IPS DF 6.9 (cell line): ENCODE measurements at regions not wholly inside any gene's neighbourhood (a gene's known extent, or its start where the extent isn't known, plus 50 kb on each side); places are given as distances from the start of the nearest gene placed in this dataset.

ENCODE experiments used
- DNase-seq: peaks from one replicate; pipeline ENCODE4 v3.0.0-alpha.2; 2013; ENCODE audit warnings: low read depth, low spot score
- H3K27ac ChIP-seq: one replicate; pipeline ENCODE4 v1.5.1; 2013; ENCODE audit warnings: low read length, control low read depth
- H3K27me3 ChIP-seq: 2 replicates; pipeline ENCODE4 v1.6.1; 2013; ENCODE audit warnings: mild to moderate bottlenecking, low read length; ENCODE audit not compliant: control insufficient read depth, insufficient read depth
- H3K36me3 ChIP-seq: 2 replicates; pipeline ENCODE4 v1.6.1; 2013; ENCODE audit warnings: low read length; ENCODE audit not compliant: control insufficient read depth, insufficient read depth
- H3K4me1 ChIP-seq: 2 replicates; pipeline ENCODE4 v1.6.1; 2013; ENCODE audit warnings: low read length; ENCODE audit not compliant: control insufficient read depth, insufficient read depth
- H3K4me3 ChIP-seq: 2 replicates; pipeline ENCODE4 v1.5.1; 2013; ENCODE audit warnings: mild to moderate bottlenecking, low read length
- H3K9me3 ChIP-seq: 2 replicates; pipeline ENCODE4 v1.6.1; 2013; ENCODE audit warnings: low read length, inconsistent platforms; ENCODE audit not compliant: control insufficient read depth, insufficient read depth
- WGBS: extraction: QIAGEN DNeasy Blood & Tissue Kit; methylation state at CpG from one replicate; pipeline ENCODE4 v1.1.7; 2013; ENCODE audit warnings: mixed read lengths, missing lambda C conversion rate; ENCODE audit not compliant: insufficient read length, insufficient coverage; 5-methylcytosine and 5-hydroxymethylcytosine counted together

- H3K9me3 ChIP-seq: no peaks in the 10 kb centered on the region
- whole genome bisulfite sequencing: no CpG with 5 or more reads among the region's 3 CpGs
- DNase-seq: no peak
- H3K27ac ChIP-seq: no peak overlapping the region
- no peaks in the 10 kb centered on the region for H3K4me1 ChIP-seq
- no peak overlapping the region for H3K4me3 ChIP-seq
- H3K36me3 ChIP-seq: no peaks in the 10 kb centered on the region
- H3K27me3 ChIP-seq: no peaks in the 10 kb centered on the region
Measured at GRCh38 chr20:52760791-52761190, 211.4 kb upstream of the TSHZ2 start.

DNA sequence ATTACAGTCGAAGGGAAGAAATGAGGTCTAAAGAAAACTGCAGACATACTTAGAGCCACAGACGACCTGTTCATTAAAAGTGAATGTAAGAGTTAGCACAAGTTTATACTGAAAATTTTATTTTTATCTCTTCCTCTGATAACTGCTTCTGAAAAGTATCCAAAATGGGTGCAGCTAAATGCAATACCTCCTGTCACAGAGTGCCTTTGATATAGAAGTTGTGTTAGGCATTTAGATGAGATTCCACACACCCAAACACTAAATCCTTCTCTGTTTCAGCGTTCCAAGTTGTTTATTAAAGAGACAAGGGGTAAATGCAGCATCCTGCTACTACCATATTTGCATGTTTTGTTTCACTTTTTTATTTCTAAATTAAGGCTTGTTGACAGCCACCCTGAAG is 214.7 kb upstream of the TSHZ2 start:
- Histone ChIP-seq H3K27me3 (no peaks in the 10 kb centered on the region), H3K4me3 (no peak overlapping the region), H3K36me3 (no peaks in the 10 kb centered on the region), H3K9me3 (no peaks in the 10 kb centered on the region), H3K27ac (no peak overlapping the region), H3K4me1 (no peaks in the 10 kb centered on the region)
- DNase-seq: no peak
- WGBS: no CpG with 5 or more reads among the region's 3 CpGs

GRCh38 chr20:52755744-52756143 is 216.4 kb upstream of the TSHZ2 start:
- no peaks in the 10 kb centered on the region for H3K27me3 ChIP-seq
- H3K27ac ChIP-seq: no peak overlapping the region
- H3K4me3 ChIP-seq: no peak overlapping the region
- WGBS: no CpG with 5 or more reads among the region's 1 CpG
- no peaks in the 10 kb centered on the region for H3K9me3 ChIP-seq
- DNase-seq: no peak
- H3K4me1 ChIP-seq: no peaks in the 10 kb centered on the region
- no peaks in the 10 kb centered on the region for H3K36me3 ChIP-seq

DNA sequence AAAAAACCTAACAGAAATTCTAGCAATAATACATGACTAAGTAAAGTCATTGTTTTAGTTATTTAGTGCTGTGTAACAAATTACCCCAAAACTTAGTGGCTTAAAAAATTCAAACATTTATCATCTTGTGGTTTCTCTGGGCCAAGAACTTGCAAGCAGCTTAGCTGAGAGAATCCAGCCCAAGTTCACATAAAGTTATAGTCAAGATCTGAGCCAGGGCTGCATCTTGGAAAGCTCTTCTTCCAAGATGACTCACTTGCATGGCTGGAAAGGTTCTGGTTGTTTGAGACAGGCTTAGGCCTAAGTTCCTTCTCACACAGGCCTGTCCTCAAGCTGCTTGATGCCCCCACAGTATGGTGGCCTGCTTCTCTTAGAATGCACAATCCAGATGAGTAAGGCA is 217.8 kb upstream of the TSHZ2 start:
- H3K27me3 ChIP-seq: no peaks in the 10 kb centered on the region
- H3K36me3 ChIP-seq: no peaks in the 10 kb centered on the region
- no peak overlapping the region for H3K4me3 ChIP-seq
- H3K4me1 ChIP-seq: no peaks in the 10 kb centered on the region
- no peak for DNase-seq
- no peak overlapping the region for H3K27ac ChIP-seq
- H3K9me3 ChIP-seq: no peaks in the 10 kb centered on the region

DNA sequence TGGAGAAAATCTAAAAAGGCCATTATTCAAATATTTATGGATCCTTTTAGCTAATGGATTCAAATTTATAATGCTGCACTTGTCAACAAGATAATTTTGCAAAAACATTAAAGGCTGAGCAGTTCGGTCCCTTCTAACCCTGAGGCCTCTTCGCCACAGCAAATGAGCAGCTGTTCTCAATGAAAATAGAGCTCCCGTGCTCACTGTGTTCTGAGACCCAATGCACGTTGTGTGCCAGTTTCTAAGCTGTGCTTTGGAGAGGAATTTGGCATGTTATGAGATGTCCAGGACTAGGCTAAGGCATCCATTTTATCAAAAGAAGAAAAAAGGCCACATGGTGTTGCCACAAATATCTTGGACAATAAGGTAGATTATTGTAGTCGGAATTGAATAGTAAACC is 220.1 kb upstream of the TSHZ2 start:
- Histone ChIP-seq H3K9me3 (no peaks in the 10 kb centered on the region), H3K36me3 (no peaks in the 10 kb centered on the region), H3K27me3 (no peaks in the 10 kb centered on the region), H3K27ac (no peak overlapping the region), H3K4me3 (no peak overlapping the region), H3K4me1 (no peaks in the 10 kb centered on the region)
- whole genome bisulfite sequencing: no CpG with 5 or more reads among the region's 5 CpGs
- no peak for DNase-seq

GRCh38 chr20:52751571-52751970 is 220.6 kb upstream of the TSHZ2 start:
- no peaks in the 10 kb centered on the region for H3K4me1 ChIP-seq
- no CpG with 5 or more reads among the region's 3 CpGs for WGBS

GRCh38 chr20:52749938-52750337 is 222.2 kb upstream of the TSHZ2 start:
- Histone ChIP-seq H3K36me3 (no peaks in the 10 kb centered on the region), H3K27me3 (no peaks in the 10 kb centered on the region), H3K4me1 (no peaks in the 10 kb centered on the region), H3K9me3 (no peaks in the 10 kb centered on the region), H3K27ac (no peak overlapping the region), H3K4me3 (no peak overlapping the region)
- DNase-seq: no peak
- WGBS: no CpG with 5 or more reads among the region's 5 CpGs

More at GRCh38 chr20:52751571-52751970, 220.6 kb upstream of the TSHZ2 start:
- H3K36me3 ChIP-seq: no peaks in the 10 kb centered on the region
- H3K9me3 ChIP-seq: no peaks in the 10 kb centered on the region
- no peak overlapping the region for H3K4me3 ChIP-seq
- no peak for DNase-seq
- no peaks in the 10 kb centered on the region for H3K27me3 ChIP-seq
- H3K27ac ChIP-seq: no peak overlapping the region

GRCh38 chr20:52748990-52749389 is 223.2 kb upstream of the TSHZ2 start:
- H3K27me3 ChIP-seq: no peaks in the 10 kb centered on the region
- no CpG with 5 or more reads among the region's 1 CpG for WGBS
- no peaks in the 10 kb centered on the region for H3K9me3 ChIP-seq
- no peak for DNase-seq
- no peak overlapping the region for H3K4me3 ChIP-seq
- H3K36me3 ChIP-seq: no peaks in the 10 kb centered on the region
- H3K27ac ChIP-seq: no peak overlapping the region
- no peaks in the 10 kb centered on the region for H3K4me1 ChIP-seq

DNA sequence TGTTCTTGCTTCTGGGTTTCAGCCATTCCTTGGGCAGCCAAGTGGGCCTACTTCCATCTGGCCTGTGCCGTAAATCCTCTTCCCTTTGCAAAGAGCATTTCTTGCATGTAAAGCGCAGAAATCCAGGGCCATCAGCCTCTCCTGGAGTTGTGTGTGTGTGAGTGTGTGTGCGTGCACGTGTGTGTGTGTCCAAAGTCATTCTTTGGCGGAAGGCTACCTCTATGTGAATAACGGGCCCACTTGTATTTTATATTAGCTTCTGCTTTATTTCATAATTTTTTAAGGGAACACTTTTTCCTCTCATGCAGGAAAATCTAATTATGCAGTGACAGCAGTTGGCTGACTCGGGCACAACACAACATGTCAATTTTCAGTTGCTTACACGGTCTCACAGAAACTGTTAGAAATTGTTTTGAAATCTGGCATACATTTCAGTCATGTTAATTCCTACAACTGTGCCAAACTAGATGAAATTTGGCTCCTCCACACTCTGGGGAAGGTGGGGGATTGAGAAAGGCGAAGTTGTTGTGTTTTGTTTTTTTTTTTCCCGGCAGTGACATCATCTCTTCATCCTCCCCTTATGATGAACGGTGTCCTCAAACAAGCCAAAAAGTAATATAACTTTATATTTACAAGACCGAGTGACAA is 223.7 kb upstream of the TSHZ2 start:
- H3K27me3 ChIP-seq: no peaks in the 10 kb centered on the region
- no peaks in the 10 kb centered on the region for H3K9me3 ChIP-seq
- DNase-seq: no peak
- no peaks in the 10 kb centered on the region for H3K36me3 ChIP-seq
- WGBS: no CpG with 5 or more reads among the region's 12 CpGs
- H3K4me3 ChIP-seq: no peak overlapping the region
- H3K27ac ChIP-seq: no peak overlapping the region
- no peaks in the 10 kb centered on the region for H3K4me1 ChIP-seq

- Histone ChIP-seq H3K27ac (no peak overlapping the region), H3K36me3 (no peaks in the 10 kb centered on the region), H3K27me3 (no peaks in the 10 kb centered on the region), H3K4me1 (no peaks in the 10 kb centered on the region), H3K9me3 (no peaks in the 10 kb centered on the region), H3K4me3 (no peak overlapping the region)
- no CpG with 5 or more reads among the region's 8 CpGs for WGBS
- no peak for DNase-seq
Measured at GRCh38 chr20:52747845-52748284, 224.3 kb upstream of the TSHZ2 start.

DNA sequence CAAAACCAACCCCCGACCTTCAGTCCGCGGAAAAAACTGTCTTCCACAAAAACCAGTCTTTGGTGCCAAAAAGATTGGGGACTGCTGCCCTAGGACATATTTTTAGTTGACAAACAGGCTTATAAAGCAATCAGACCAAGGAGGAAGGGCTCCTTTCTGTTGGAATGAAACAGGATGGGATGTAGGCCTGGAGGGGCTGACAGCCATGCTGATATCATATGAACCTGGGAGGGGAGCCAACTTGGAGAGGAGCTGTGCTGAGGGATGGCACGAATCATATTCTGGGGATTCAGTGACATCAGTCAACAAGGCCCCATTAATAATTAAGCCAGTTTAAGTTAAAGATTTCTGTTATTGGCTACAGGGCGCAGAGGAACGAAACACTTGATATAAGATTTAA is 225.4 kb upstream of the TSHZ2 start:
- Histone ChIP-seq H3K27me3 (no peaks in the 10 kb centered on the region), H3K27ac (no peak overlapping the region), H3K9me3 (no peaks in the 10 kb centered on the region), H3K4me1 (no peaks in the 10 kb centered on the region), H3K36me3 (no peaks in the 10 kb centered on the region), H3K4me3 (no peak overlapping the region)
- no peak for DNase-seq
- no CpG with 5 or more reads among the region's 6 CpGs for WGBS
